ENCODE measurements at regions not wholly inside any gene's neighbourhood (a gene's known extent, or its start where the extent isn't known, plus 50 kb on each side); places are given as distances from the start of the nearest gene placed in this dataset.

GRCh38 chr3:160060409-160061027, 71.9 kb downstream of the IL12A start:
- H3K27me3 ChIP-seq (ENCODE audit: insufficient read depth, low read length), result no peaks in the 10 kb centered on the region
- no peak overlapping the region for H3K14ac ChIP-seq (ENCODE audit: insufficient read depth, low read length)
- WGBS (ENCODE audit: extremely low coverage, insufficient read length, low lambda C conversion rate), result no CpG with 5 or more reads among the region's 32 CpGs
- H2AK5ac ChIP-seq (ENCODE audit: insufficient read length, low read length), result no peak overlapping the region
- Mint-ChIP-seq H3K27ac (no peak overlapping the region), H3K4me3 (no peak overlapping the region), H3K36me3 (ENCODE audit: insufficient read depth in 1 of 3, low read depth in 3 of 3) (no peaks in the 10 kb centered on the region), H3K4me1 (no peaks in the 10 kb centered on the region), H3K9me3 (no peaks in the 10 kb centered on the region; a peak in 1 of 5 replicates), H3K27me3 (ENCODE audit: low read depth) (no peaks in the 10 kb centered on the region)
- DNase-seq, result no peak
- no peak overlapping the region for H3K23ac ChIP-seq (ENCODE audit: insufficient read length, low read depth, low read length)
- no peak overlapping the region for H2AFZ ChIP-seq (ENCODE audit: low read length)
- no peak for TF ChIP-seq CTCF (conservative IDR thresholded peaks at IDR 0.05)
- no peak overlapping the region for H3K4me2 ChIP-seq (ENCODE audit: insufficient read depth, insufficient read length, low read length)
- H2BK5ac ChIP-seq (ENCODE audit: insufficient read length, low read length), result no peak overlapping the region
- no peak overlapping the region for H3K56ac ChIP-seq (ENCODE audit: insufficient read length, low read depth, low read length)
- H3K18ac ChIP-seq (ENCODE audit: insufficient read length, low read depth, low read length), result no peak overlapping the region
- no peak overlapping the region for H3K9ac ChIP-seq (ENCODE audit: extremely low read depth, insufficient read length, low read length)
- no peak overlapping the region for H3T11ph ChIP-seq (ENCODE audit: low read length)
- no peaks in the 10 kb centered on the region for H3K23me2 ChIP-seq (ENCODE audit: insufficient read length, low read depth, low read length, poor library complexity, severe bottlenecking)
- H2BK20ac ChIP-seq (ENCODE audit: low read depth, low read length, poor library complexity, severe bottlenecking), result no peak overlapping the region
- H3K79me1 ChIP-seq (ENCODE audit: insufficient read depth, low read depth, low read length, poor library complexity, severe bottlenecking), result no peaks in the 10 kb centered on the region
- H2BK12ac ChIP-seq (ENCODE audit: insufficient read length, low read depth, low read length), result no peak overlapping the region
- no peak overlapping the region for H3K4ac ChIP-seq (ENCODE audit: low read depth, low read length)
- no peaks in the 10 kb centered on the region for H3K79me2 ChIP-seq (ENCODE audit: insufficient read depth, low read length)
- no peak overlapping the region for H4K5ac ChIP-seq (ENCODE audit: insufficient read length, low read depth, low read length)
- no peak overlapping the region for H4K8ac ChIP-seq (replicated peaks; ENCODE audit: insufficient read length, low read depth, low read length)
- H3K4me1 ChIP-seq (ENCODE audit: insufficient read depth, low read length), result no peaks in the 10 kb centered on the region
- H3K9me3 ChIP-seq (ENCODE audit: control insufficient read depth, low read depth, low read length), result no peaks in the 10 kb centered on the region
- no peak overlapping the region for H4K91ac ChIP-seq (ENCODE audit: insufficient read length, low read depth, low read length)
- H2BK120ac ChIP-seq (ENCODE audit: low read depth, low read length, poor library complexity, severe bottlenecking), result no peak overlapping the region
- no peak overlapping the region for H2BK15ac ChIP-seq (ENCODE audit: low read depth, low read length)
- no peaks in the 10 kb centered on the region for H4K20me1 ChIP-seq (ENCODE audit: control insufficient read depth, insufficient read depth, insufficient read length)
- H3K27ac ChIP-seq (ENCODE audit: insufficient read length, low read depth, low read length), result no peak overlapping the region
